GM20000 (cell line): ENCODE measurements at regions not wholly inside any gene's neighbourhood (a gene's known extent, or its start where the extent isn't known, plus 50 kb on each side); places are given as distances from the start of the nearest gene placed in this dataset.

ENCODE experiments used
- DNase-seq: peaks from one replicate; pipeline ENCODE4 v3.0.0; 2012; ENCODE audit warnings: low spot score
- TF ChIP-seq, protein P1 (sequence below): IDR thresholded peaks from 2 replicates; pipeline ENCODE4 v1.5.1; 2012; ENCODE audit warnings: mild to moderate bottlenecking, control low read depth; ENCODE audit errors: extremely low read depth, missing control alignments

DNA sequence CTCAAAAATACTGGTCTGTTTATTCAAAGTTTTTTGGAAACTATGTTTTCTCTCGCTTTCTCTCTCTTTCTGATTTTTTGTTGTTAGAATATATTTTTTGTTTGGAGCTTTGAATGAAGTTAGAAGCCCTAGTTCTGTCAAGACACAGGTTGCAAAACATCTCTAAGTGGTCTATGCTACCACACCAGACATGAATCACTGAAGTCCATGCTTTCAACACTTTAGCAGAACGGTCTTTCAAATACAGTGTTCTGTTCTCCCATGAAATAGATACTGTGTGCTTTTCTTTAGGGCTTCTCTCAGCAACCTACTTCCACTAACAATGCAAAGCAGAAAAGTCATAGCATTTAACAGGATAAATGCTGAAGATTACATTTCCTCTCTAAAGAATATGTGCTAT, 392.5 kb downstream of the TMEM167A start:
- no peak for DNase-seq
- TF ChIP-seq, protein P1, sequence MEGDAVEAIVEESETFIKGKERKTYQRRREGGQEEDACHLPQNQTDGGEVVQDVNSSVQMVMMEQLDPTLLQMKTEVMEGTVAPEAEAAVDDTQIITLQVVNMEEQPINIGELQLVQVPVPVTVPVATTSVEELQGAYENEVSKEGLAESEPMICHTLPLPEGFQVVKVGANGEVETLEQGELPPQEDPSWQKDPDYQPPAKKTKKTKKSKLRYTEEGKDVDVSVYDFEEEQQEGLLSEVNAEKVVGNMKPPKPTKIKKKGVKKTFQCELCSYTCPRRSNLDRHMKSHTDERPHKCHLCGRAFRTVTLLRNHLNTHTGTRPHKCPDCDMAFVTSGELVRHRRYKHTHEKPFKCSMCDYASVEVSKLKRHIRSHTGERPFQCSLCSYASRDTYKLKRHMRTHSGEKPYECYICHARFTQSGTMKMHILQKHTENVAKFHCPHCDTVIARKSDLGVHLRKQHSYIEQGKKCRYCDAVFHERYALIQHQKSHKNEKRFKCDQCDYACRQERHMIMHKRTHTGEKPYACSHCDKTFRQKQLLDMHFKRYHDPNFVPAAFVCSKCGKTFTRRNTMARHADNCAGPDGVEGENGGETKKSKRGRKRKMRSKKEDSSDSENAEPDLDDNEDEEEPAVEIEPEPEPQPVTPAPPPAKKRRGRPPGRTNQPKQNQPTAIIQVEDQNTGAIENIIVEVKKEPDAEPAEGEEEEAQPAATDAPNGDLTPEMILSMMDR, result no peak

- DNase-seq, result no peak
- TF ChIP-seq, protein P1, result no peak
These were observed 393.0 kb downstream of the TMEM167A start for GRCh38 chr5:82684165-82684564.

GRCh38 chr5:82679660-82680059, 397.5 kb downstream of the TMEM167A start:
- no peak for DNase-seq
- TF ChIP-seq, protein P1, result no peak

DNA sequence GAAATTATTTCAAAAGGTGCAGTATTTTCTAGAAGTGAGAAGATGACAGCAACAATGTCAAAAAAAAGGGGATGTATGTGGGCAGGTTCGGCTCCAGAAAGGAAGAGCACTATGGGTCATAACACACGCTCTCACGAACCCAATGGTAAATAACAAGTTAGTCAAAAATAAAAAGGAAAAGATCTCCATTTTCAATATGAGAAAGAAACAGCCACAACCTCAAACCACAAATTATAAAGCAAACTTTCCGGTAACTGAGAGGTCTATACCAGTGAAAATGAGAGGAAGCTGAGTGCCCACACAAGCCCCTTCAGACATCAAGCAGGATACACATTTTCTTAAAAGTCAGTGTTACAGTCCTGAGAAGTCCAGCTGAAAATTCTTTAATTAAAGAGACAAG, 398.5 kb upstream of the RPS23 start:
- TF ChIP-seq, protein P1, result no peak

DNA sequence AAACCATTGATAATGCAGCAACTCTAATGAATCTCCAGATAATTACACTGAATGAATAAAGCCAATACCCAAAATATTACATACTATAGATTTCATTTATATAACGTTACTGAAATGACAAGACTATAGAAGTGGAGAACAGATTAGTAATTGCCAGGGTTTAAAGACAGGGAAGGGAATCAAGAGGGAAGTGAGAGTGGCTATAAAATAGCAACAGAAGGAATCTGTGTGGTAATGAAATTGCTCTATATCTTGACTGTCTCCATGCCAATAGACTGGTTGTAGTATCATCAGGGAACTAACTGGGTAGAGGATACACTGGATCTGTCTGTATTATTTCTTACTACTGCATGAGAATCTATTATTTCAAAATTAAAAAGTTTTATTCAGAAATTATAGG, 396.5 kb upstream of the RPS23 start:
- TF ChIP-seq, protein P1, result no peak

More for the DNA sequence above, 398.5 kb upstream of the RPS23 start:
- DNase-seq, result peak; percentile 23

DNA sequence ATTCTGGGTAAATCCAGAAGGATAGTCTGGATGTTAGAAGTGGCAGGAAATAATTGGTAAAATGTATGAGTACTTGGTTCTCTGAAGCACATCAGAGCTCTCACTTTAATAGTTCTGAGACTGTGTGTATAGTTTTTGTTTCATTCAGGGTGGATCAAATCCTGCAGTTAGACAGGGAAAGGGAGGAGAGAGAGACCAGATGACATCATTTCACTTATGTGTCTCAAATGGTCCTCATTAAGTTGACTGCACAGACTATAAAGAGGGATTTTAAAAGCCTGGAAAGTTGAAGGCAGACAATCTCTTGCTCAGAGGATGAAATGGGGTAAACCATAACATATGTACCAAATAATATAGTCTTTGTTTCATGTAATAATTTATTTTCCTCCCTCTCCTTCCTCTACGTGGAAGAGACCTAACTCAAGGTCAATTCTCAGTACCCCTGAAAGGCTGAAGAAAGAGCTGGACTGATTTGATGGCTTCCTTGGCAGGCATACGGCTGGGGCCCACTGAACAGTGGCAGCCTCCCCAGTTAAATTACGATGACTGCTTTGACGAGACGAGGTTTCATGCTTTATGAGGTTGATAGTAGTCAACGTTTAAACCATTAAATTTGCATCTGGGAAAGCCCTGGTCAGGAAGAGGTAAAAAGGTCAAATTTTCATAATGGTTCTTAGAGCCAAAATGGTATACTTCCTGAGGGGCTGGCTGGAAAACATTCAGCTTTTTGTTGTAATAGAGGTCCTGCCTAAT, 395.1 kb upstream of the RPS23 start:
- TF ChIP-seq, protein P1, result no peak
- no peak for DNase-seq

More for the DNA sequence above, 396.5 kb upstream of the RPS23 start:
- DNase-seq, result no peak

DNA sequence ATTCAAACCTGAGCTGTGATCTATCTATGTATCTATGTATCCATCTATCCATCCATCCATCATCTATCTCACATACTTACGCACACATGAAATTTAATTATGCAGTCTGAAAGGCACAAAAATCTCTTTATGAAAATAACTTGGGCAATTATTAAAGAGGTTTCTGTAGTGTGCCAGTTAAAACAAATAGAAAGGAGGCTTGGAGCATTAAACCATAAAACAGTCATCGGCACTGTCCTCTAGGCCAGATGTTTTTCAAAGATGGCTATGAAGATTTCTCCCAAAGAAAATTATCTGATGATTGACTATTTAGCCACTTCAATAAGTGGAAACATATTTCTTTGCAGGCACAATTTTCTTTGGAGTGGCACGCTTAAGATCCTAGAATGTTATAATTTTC, 392.5 kb upstream of the RPS23 start:
- TF ChIP-seq, protein P1, result no peak

More for the DNA sequence above, 392.5 kb upstream of the RPS23 start:
- DNase-seq, result no peak
